ENCODE measurements at regions not wholly inside any gene's neighbourhood (a gene's known extent, or its start where the extent isn't known, plus 50 kb on each side); places are given as distances from the start of the nearest gene placed in this dataset.

DNA sequence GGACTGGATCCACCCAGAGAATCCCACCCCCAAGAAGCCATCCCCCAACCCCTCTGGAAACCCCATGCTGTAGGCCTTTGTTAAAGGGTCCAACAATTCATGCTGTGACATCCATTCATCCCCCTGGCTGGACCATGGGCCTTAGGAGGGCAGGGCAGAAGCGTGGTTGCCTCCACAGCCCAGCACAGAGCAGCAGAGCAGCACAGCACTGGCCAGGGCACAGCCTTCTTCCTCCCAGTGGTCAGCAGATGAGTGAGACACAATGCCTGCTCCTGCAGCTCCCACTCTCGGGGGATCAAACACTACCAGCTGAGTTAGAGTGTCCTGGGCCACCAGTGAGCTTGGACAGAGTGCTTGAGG is 84.5 kb upstream of the LINC01488 start:
- TF ChIP-seq, protein P1, sequence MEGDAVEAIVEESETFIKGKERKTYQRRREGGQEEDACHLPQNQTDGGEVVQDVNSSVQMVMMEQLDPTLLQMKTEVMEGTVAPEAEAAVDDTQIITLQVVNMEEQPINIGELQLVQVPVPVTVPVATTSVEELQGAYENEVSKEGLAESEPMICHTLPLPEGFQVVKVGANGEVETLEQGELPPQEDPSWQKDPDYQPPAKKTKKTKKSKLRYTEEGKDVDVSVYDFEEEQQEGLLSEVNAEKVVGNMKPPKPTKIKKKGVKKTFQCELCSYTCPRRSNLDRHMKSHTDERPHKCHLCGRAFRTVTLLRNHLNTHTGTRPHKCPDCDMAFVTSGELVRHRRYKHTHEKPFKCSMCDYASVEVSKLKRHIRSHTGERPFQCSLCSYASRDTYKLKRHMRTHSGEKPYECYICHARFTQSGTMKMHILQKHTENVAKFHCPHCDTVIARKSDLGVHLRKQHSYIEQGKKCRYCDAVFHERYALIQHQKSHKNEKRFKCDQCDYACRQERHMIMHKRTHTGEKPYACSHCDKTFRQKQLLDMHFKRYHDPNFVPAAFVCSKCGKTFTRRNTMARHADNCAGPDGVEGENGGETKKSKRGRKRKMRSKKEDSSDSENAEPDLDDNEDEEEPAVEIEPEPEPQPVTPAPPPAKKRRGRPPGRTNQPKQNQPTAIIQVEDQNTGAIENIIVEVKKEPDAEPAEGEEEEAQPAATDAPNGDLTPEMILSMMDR (IDR thresholded peaks at IDR 0.05; ENCODE audit: control extremely low read depth in 1 of 3, insufficient read depth in 1 of 3, low read depth in 1 of 3, low read length in 3 of 3): no peak
- TF ChIP-seq, protein P2, sequence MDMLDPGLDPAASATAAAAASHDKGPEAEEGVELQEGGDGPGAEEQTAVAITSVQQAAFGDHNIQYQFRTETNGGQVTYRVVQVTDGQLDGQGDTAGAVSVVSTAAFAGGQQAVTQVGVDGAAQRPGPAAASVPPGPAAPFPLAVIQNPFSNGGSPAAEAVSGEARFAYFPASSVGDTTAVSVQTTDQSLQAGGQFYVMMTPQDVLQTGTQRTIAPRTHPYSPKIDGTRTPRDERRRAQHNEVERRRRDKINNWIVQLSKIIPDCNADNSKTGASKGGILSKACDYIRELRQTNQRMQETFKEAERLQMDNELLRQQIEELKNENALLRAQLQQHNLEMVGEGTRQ (IDR thresholded peaks at IDR 0.05; ENCODE audit: low read length): no peak
- TF ChIP-seq ZNF274 (IDR thresholded peaks at IDR 0.05; ENCODE audit: borderline replicate concordance, extremely low read depth, low read length) (no peak), POLR2AphosphoS5 (IDR thresholded peaks at IDR 0.05; ENCODE audit: low read depth, low read length) (no peak), EP300 (IDR thresholded peaks at IDR 0.05; ENCODE audit: borderline replicate concordance in 1 of 2, low read depth in 2 of 2, low read length in 2 of 2) (no peak), RBBP5 (IDR thresholded peaks at IDR 0.05; ENCODE audit: borderline replicate concordance, low read depth, low read length) (no peak), CREB1 (IDR thresholded peaks at IDR 0.05) (no peak), NRF1 (IDR thresholded peaks at IDR 0.05; ENCODE audit: low read depth, low read length) (no peak), EZH2 (IDR thresholded peaks at IDR 0.05; ENCODE audit: low read depth, low read length, severe bottlenecking) (no peak), SP1 (IDR thresholded peaks at IDR 0.05; ENCODE audit: low read depth, low read length) (no peak), TAF1 (IDR thresholded peaks at IDR 0.05; ENCODE audit: low read depth, low read length) (no peak), POLR2A (IDR thresholded peaks at IDR 0.05; ENCODE audit: control extremely low read depth in 1 of 2, low read depth in 2 of 2, low read length in 2 of 2) (no peak)
- TF ChIP-seq, protein P3, sequence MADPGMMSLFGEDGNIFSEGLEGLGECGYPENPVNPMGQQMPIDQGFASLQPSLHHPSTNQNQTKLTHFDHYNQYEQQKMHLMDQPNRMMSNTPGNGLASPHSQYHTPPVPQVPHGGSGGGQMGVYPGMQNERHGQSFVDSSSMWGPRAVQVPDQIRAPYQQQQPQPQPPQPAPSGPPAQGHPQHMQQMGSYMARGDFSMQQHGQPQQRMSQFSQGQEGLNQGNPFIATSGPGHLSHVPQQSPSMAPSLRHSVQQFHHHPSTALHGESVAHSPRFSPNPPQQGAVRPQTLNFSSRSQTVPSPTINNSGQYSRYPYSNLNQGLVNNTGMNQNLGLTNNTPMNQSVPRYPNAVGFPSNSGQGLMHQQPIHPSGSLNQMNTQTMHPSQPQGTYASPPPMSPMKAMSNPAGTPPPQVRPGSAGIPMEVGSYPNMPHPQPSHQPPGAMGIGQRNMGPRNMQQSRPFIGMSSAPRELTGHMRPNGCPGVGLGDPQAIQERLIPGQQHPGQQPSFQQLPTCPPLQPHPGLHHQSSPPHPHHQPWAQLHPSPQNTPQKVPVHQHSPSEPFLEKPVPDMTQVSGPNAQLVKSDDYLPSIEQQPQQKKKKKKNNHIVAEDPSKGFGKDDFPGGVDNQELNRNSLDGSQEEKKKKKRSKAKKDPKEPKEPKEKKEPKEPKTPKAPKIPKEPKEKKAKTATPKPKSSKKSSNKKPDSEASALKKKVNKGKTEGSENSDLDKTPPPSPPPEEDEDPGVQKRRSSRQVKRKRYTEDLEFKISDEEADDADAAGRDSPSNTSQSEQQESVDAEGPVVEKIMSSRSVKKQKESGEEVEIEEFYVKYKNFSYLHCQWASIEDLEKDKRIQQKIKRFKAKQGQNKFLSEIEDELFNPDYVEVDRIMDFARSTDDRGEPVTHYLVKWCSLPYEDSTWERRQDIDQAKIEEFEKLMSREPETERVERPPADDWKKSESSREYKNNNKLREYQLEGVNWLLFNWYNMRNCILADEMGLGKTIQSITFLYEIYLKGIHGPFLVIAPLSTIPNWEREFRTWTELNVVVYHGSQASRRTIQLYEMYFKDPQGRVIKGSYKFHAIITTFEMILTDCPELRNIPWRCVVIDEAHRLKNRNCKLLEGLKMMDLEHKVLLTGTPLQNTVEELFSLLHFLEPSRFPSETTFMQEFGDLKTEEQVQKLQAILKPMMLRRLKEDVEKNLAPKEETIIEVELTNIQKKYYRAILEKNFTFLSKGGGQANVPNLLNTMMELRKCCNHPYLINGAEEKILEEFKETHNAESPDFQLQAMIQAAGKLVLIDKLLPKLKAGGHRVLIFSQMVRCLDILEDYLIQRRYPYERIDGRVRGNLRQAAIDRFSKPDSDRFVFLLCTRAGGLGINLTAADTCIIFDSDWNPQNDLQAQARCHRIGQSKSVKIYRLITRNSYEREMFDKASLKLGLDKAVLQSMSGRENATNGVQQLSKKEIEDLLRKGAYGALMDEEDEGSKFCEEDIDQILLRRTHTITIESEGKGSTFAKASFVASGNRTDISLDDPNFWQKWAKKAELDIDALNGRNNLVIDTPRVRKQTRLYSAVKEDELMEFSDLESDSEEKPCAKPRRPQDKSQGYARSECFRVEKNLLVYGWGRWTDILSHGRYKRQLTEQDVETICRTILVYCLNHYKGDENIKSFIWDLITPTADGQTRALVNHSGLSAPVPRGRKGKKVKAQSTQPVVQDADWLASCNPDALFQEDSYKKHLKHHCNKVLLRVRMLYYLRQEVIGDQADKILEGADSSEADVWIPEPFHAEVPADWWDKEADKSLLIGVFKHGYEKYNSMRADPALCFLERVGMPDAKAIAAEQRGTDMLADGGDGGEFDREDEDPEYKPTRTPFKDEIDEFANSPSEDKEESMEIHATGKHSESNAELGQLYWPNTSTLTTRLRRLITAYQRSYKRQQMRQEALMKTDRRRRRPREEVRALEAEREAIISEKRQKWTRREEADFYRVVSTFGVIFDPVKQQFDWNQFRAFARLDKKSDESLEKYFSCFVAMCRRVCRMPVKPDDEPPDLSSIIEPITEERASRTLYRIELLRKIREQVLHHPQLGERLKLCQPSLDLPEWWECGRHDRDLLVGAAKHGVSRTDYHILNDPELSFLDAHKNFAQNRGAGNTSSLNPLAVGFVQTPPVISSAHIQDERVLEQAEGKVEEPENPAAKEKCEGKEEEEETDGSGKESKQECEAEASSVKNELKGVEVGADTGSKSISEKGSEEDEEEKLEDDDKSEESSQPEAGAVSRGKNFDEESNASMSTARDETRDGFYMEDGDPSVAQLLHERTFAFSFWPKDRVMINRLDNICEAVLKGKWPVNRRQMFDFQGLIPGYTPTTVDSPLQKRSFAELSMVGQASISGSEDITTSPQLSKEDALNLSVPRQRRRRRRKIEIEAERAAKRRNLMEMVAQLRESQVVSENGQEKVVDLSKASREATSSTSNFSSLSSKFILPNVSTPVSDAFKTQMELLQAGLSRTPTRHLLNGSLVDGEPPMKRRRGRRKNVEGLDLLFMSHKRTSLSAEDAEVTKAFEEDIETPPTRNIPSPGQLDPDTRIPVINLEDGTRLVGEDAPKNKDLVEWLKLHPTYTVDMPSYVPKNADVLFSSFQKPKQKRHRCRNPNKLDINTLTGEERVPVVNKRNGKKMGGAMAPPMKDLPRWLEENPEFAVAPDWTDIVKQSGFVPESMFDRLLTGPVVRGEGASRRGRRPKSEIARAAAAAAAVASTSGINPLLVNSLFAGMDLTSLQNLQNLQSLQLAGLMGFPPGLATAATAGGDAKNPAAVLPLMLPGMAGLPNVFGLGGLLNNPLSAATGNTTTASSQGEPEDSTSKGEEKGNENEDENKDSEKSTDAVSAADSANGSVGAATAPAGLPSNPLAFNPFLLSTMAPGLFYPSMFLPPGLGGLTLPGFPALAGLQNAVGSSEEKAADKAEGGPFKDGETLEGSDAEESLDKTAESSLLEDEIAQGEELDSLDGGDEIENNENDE (IDR thresholded peaks at IDR 0.05; ENCODE audit: insufficient replicate concordance, low read length): no peak

All from H1 (cell line).